Testis (tissue), 2 donors: ENCODE measurements at regions not wholly inside any gene's neighbourhood (a gene's known extent, or its start where the extent isn't known, plus 50 kb on each side); places are given as distances from the start of the nearest gene placed in this dataset.

ENCODE experiments used
- POLR2A ChIP-seq: fragments of 450-650 bp; IDR thresholded peaks from one replicate; pipeline ENCODE4 v1.6.1; 2017; ENCODE audit warnings: antibody characterized with exemption, mild to moderate bottlenecking, moderate library complexity
- TF ChIP-seq, protein P1 (sequence below), 3 experiments: fragments of 450-650 bp in 2 of 3; fragments of 200-600 bp in 1 of 3; sonication (generic) in 1 of 3; IDR thresholded peaks; one replicate each; pipeline ENCODE4 v1.5.1; 2016 to 2019; ENCODE audit warnings: antibody characterized with exemption in 3 of 3, mild to moderate bottlenecking in 2 of 3, moderate library complexity in 1 of 3

DNA sequence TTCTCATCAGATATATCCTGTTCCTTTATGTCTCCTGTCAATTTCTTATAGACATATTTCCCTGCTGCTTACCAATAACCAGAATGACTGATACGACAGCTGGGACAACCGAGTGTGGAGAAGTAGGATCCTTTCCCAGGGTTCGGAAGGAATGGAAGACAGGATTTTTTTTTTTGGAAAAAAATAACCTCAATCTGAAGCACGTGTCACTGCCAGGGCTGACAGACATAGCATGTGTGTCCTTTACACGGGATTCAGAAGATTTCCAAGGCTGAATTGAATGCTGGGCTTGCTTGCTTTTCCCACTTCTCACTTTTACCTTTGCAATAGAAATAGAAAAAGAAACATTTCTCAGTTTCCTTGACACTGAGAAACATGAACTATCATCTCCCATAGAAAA lies 245.7 kb downstream of the GRIN2B start:
- TF ChIP-seq, protein P1, sequence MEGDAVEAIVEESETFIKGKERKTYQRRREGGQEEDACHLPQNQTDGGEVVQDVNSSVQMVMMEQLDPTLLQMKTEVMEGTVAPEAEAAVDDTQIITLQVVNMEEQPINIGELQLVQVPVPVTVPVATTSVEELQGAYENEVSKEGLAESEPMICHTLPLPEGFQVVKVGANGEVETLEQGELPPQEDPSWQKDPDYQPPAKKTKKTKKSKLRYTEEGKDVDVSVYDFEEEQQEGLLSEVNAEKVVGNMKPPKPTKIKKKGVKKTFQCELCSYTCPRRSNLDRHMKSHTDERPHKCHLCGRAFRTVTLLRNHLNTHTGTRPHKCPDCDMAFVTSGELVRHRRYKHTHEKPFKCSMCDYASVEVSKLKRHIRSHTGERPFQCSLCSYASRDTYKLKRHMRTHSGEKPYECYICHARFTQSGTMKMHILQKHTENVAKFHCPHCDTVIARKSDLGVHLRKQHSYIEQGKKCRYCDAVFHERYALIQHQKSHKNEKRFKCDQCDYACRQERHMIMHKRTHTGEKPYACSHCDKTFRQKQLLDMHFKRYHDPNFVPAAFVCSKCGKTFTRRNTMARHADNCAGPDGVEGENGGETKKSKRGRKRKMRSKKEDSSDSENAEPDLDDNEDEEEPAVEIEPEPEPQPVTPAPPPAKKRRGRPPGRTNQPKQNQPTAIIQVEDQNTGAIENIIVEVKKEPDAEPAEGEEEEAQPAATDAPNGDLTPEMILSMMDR (IDR thresholded peaks at IDR 0.05), result no peak
- TF ChIP-seq POLR2A, result no peak
